Osteocyte (in vitro differentiated cells): ENCODE measurements at regions not wholly inside any gene's neighbourhood (a gene's known extent, or its start where the extent isn't known, plus 50 kb on each side); places are given as distances from the start of the nearest gene placed in this dataset.
A peak's percentile ranks its signal among the peaks of the same experiment; 100 is the strongest.

Experiments
- DNase-seq: peaks from one replicate; pipeline ENCODE4 v3.0.0; 2021; ENCODE audit warnings: mixed read lengths; ENCODE audit not compliant: unreplicated experiment; ENCODE audit errors: extremely low spot score
- H3K27ac Mint-ChIP-seq: one replicate; pipeline ENCODE4 v1.8.0; 2021; ENCODE audit warnings: mild to moderate bottlenecking, mixed read lengths; ENCODE audit not compliant: unreplicated experiment
- H3K27me3 Mint-ChIP-seq: one replicate; pipeline ENCODE4 v1.8.0; 2021; ENCODE audit warnings: mixed read lengths; ENCODE audit not compliant: unreplicated experiment
- H3K36me3 Mint-ChIP-seq: one replicate; pipeline ENCODE4 v1.8.0; 2021; ENCODE audit warnings: mixed read lengths; ENCODE audit not compliant: unreplicated experiment
- H3K4me1 Mint-ChIP-seq: one replicate; pipeline ENCODE4 v1.8.0; 2021; ENCODE audit warnings: mixed read lengths; ENCODE audit not compliant: unreplicated experiment
- H3K4me3 Mint-ChIP-seq: one replicate; pipeline ENCODE4 v1.8.0; 2021; ENCODE audit warnings: mild to moderate bottlenecking, moderate library complexity, mixed read lengths; ENCODE audit not compliant: unreplicated experiment
- H3K9me3 Mint-ChIP-seq: one replicate; pipeline ENCODE4 v1.8.0; 2021; ENCODE audit warnings: mixed read lengths; ENCODE audit not compliant: unreplicated experiment
- CTCF ChIP-seq: fragments of 200-600 bp; sonication (generic); IDR thresholded peaks from 2 replicates; pipeline ENCODE4 v1.5.0; 2021; ENCODE audit warnings: antibody characterized with exemption, mild to moderate bottlenecking, moderate library complexity

- Mint-ChIP-seq H3K36me3 (no peaks in the 10 kb centered on the region), H3K9me3 (peaks cover 17% of the 10 kb centered on the region), H3K4me3 (no peak overlapping the region), H3K27me3 (no peaks in the 10 kb centered on the region), H3K27ac (no peak overlapping the region), H3K4me1 (peaks cover 12% of the 10 kb centered on the region)
- no peak for DNase-seq
- TF ChIP-seq CTCF: no peak
These were observed 238.0 kb downstream of the RAB28 start for GRCh38 chr4:13246107-13246506.

GRCh38 chr4:13244444-13244843, 239.7 kb downstream of the RAB28 start:
- peak overlapping the region; percentile 51 for H3K27ac Mint-ChIP-seq
- no peaks in the 10 kb centered on the region for H3K36me3 Mint-ChIP-seq
- H3K4me3 Mint-ChIP-seq: no peak overlapping the region
- no peak for DNase-seq
- H3K4me1 Mint-ChIP-seq: peaks cover 12% of the 10 kb centered on the region
- no peaks in the 10 kb centered on the region for H3K27me3 Mint-ChIP-seq
- TF ChIP-seq CTCF: no peak
- H3K9me3 Mint-ChIP-seq: peaks cover 17% of the 10 kb centered on the region

- no peak for TF ChIP-seq CTCF
- peaks cover 12% of the 10 kb centered on the region for H3K4me1 Mint-ChIP-seq
- no peak overlapping the region for H3K4me3 Mint-ChIP-seq
- no peak for DNase-seq
- H3K27ac Mint-ChIP-seq: no peak overlapping the region
- H3K36me3 Mint-ChIP-seq: no peaks in the 10 kb centered on the region
- H3K27me3 Mint-ChIP-seq: no peaks in the 10 kb centered on the region
- peaks cover 11% of the 10 kb centered on the region for H3K9me3 Mint-ChIP-seq
These were observed 241.0 kb downstream of the RAB28 start for GRCh38 chr4:13243152-13243551.

GRCh38 chr4:13240066-13240465, 244.1 kb downstream of the RAB28 start:
- Mint-ChIP-seq H3K4me3 (no peak overlapping the region), H3K27ac (no peak overlapping the region), H3K4me1 (peaks cover 12% of the 10 kb centered on the region), H3K9me3 (peaks cover 6% of the 10 kb centered on the region), H3K36me3 (no peaks in the 10 kb centered on the region), H3K27me3 (no peaks in the 10 kb centered on the region)
- no peak for DNase-seq
- no peak for TF ChIP-seq CTCF

GRCh38 chr4:13238936-13239335, 245.2 kb downstream of the RAB28 start:
- H3K4me3 Mint-ChIP-seq: no peak overlapping the region
- H3K9me3 Mint-ChIP-seq: peaks cover 10% of the 10 kb centered on the region
- TF ChIP-seq CTCF: no peak
- no peaks in the 10 kb centered on the region for H3K36me3 Mint-ChIP-seq
- no peak overlapping the region for H3K27ac Mint-ChIP-seq
- peaks cover 4% of the 10 kb centered on the region for H3K4me1 Mint-ChIP-seq
- no peaks in the 10 kb centered on the region for H3K27me3 Mint-ChIP-seq
- no peak for DNase-seq
